HepG2 (cell line): ENCODE measurements at regions not wholly inside any gene's neighbourhood (a gene's known extent, or its start where the extent isn't known, plus 50 kb on each side); places are given as distances from the start of the nearest gene placed in this dataset.

ENCODE experiments used
- ARID5B ChIP-seq: IDR thresholded peaks from 2 replicates; pipeline ENCODE4 v1.4.0; 2020; ENCODE audit warnings: mild to moderate bottlenecking, missing genetic modification reagents
- ARNT2 ChIP-seq: sonication (generic); formaldehyde crosslinking; IDR thresholded peaks from 2 replicates; pipeline ENCODE4 v1.8.0; 2022; ENCODE audit warnings: mild to moderate bottlenecking, low read depth, missing genetic modification reagents, moderate library complexity
- ATM ChIP-seq: fragments of 450-650 bp; IDR thresholded peaks from 2 replicates; pipeline ENCODE4 v1.7.1; 2017; ENCODE audit warnings: mild to moderate bottlenecking, borderline replicate concordance
- CBX1 ChIP-seq: IDR thresholded peaks from one replicate; pipeline ENCODE4 v1.6.1; 2016; ENCODE audit warnings: antibody characterized with exemption, low read depth
- CCDC6 ChIP-seq: sonication (generic); formaldehyde crosslinking; IDR thresholded peaks from 2 replicates; pipeline ENCODE4 v1.8.1; 2022; ENCODE audit warnings: mild to moderate bottlenecking, missing genetic modification reagents, moderate library complexity
- DDIT3 ChIP-seq: sonication (generic); formaldehyde crosslinking; IDR thresholded peaks from 2 replicates; pipeline ENCODE4 v1.4.0; 2020; ENCODE audit warnings: mild to moderate bottlenecking, missing genetic modification reagents
- ETV6 ChIP-seq: sonication (generic); formaldehyde crosslinking; conservative IDR thresholded peaks from 2 replicates; pipeline ENCODE4 v1.4.0; 2020; ENCODE audit warnings: missing genetic modification reagents
- FOSL1 ChIP-seq: sonication (generic); formaldehyde crosslinking; IDR thresholded peaks from 2 replicates; pipeline ENCODE4 v1.9.0; 2021; ENCODE audit warnings: missing genetic modification reagents, borderline replicate concordance
- KDM3A ChIP-seq: IDR thresholded peaks from 2 replicates; pipeline ENCODE4 v1.6.1; 2018; ENCODE audit warnings: low read depth, missing compliant biosample characterization
- MIXL1 ChIP-seq: IDR thresholded peaks from 2 replicates; pipeline ENCODE4 v1.6.1; 2016
- PTBP1 ChIP-seq: fragments of 200-400 bp; formaldehyde crosslinking; IDR thresholded peaks from 2 replicates; pipeline ENCODE4 v1.6.1; 2018; ENCODE audit warnings: low read length, low read depth; ENCODE audit not compliant: poor library complexity, severe bottlenecking
- RAD21 ChIP-seq: fragments of 450-650 bp; formaldehyde crosslinking; IDR thresholded peaks from 2 replicates; pipeline ENCODE4 v1.5.0; 2020; ENCODE audit warnings: mild to moderate bottlenecking
- RBM22 ChIP-seq: fragments of 200-400 bp; formaldehyde crosslinking; optimal IDR thresholded peaks from 2 replicates; pipeline ENCODE3; 2017; ENCODE audit warnings: mild to moderate bottlenecking, low read length, moderate library complexity
- RFX5 ChIP-seq: IDR thresholded peaks from 2 replicates; pipeline ENCODE4 v1.6.1; 2011; ENCODE audit warnings: low read depth, low read length, improper control_type of control experiment
- TOE1 ChIP-seq: sonication (generic); formaldehyde crosslinking; IDR thresholded peaks from 2 replicates; pipeline ENCODE4 v1.4.0; 2020; ENCODE audit warnings: mild to moderate bottlenecking, missing genetic modification reagents
- ZBTB37 ChIP-seq: sonication (generic); formaldehyde crosslinking; IDR thresholded peaks from 2 replicates; pipeline ENCODE4 v1.4.0; 2020; ENCODE audit warnings: mild to moderate bottlenecking, missing genetic modification reagents
- ZFP62 ChIP-seq: sonication (generic); formaldehyde crosslinking; IDR thresholded peaks from 2 replicates; pipeline ENCODE4 v1.4.0; 2020; ENCODE audit warnings: missing genetic modification reagents
- ZFYVE20 ChIP-seq: sonication (generic); formaldehyde crosslinking; IDR thresholded peaks from 2 replicates; pipeline ENCODE4 v1.8.0; 2023; ENCODE audit warnings: low read depth, mild to moderate bottlenecking, moderate library complexity, missing genetic modification reagents, borderline replicate concordance
- ZNF264 ChIP-seq: sonication (generic); formaldehyde crosslinking; IDR thresholded peaks from 2 replicates; pipeline ENCODE4 v1.4.0; 2020; ENCODE audit warnings: missing genetic modification reagents
- ZNF3 ChIP-seq: IDR thresholded peaks from 2 replicates; pipeline ENCODE4 v1.7.0; 2017; ENCODE audit warnings: inconsistent platforms
- ZNF367 ChIP-seq: sonication (generic); formaldehyde crosslinking; IDR thresholded peaks from 2 replicates; pipeline ENCODE4 v1.4.0; 2020; ENCODE audit warnings: missing genetic modification reagents, borderline replicate concordance
- ZNF619 ChIP-seq: sonication (generic); formaldehyde crosslinking; IDR thresholded peaks from 2 replicates; pipeline ENCODE4 v1.4.0; 2020; ENCODE audit warnings: mild to moderate bottlenecking, missing genetic modification reagents
- ZNF720 ChIP-seq: sonication (generic); formaldehyde crosslinking; IDR thresholded peaks from 2 replicates; pipeline ENCODE4 v1.4.0; 2020; ENCODE audit warnings: missing genetic modification reagents
- ZNF781 ChIP-seq: sonication (generic); formaldehyde crosslinking; IDR thresholded peaks from 2 replicates; pipeline ENCODE4 v1.5.1; 2020; ENCODE audit warnings: borderline replicate concordance, mild to moderate bottlenecking, missing genetic modification reagents; ENCODE audit errors: not compliant biosample characterization
- ZNF788 ChIP-seq: sonication (generic); formaldehyde crosslinking; IDR thresholded peaks from 2 replicates; pipeline ENCODE4 v1.5.0; 2020; ENCODE audit warnings: mild to moderate bottlenecking, missing genetic modification reagents, borderline replicate concordance
- ZSCAN9 ChIP-seq: IDR thresholded peaks from 2 replicates; pipeline ENCODE4 v1.6.1; 2016; ENCODE audit warnings: borderline replicate concordance
- TF ChIP-seq, protein P1 (sequence below): sonication (generic); formaldehyde crosslinking; IDR thresholded peaks from 2 replicates; pipeline ENCODE4 v1.8.0; 2023; ENCODE audit warnings: mild to moderate bottlenecking, missing genetic modification reagents

DNA sequence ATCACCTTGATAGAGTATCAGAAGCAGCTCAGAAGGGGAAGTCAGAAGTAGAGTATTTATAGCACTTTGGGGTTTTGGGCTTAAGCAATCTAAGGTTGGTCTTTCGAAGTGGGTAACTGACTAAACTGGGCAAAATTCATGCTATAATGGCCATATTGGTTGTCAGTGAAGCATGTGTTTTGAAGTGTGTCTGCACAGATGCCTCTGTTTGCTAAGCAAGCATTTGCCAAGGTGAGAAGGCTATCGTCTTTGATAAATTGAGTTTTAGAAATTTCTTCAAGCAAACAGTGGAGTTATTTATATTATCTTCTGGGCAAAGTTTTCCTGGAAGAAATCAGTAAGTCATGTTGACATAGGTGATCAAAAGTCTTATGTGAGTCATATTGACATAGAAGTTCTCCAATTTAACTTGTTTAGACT lies 412.8 kb upstream of the TGFBR2 start (continued):
- no peak for TF ChIP-seq ZNF367
- no peak for TF ChIP-seq ZFP62
- no peak for TF ChIP-seq RFX5
- TF ChIP-seq ATM: no peak
- TF ChIP-seq CCDC6: no peak
- no peak for TF ChIP-seq ZNF788
- TF ChIP-seq PTBP1: no peak
- no peak for TF ChIP-seq CBX1
- TF ChIP-seq ZFYVE20 (CRISPR knock-in tag): no peak
- TF ChIP-seq FOSL1 (CRISPR knock-in tag): peak; percentile 30; the same call in 1 of the 2 replicates
- no peak for TF ChIP-seq TOE1 (CRISPR knock-in tag)
- TF ChIP-seq, protein P1, sequence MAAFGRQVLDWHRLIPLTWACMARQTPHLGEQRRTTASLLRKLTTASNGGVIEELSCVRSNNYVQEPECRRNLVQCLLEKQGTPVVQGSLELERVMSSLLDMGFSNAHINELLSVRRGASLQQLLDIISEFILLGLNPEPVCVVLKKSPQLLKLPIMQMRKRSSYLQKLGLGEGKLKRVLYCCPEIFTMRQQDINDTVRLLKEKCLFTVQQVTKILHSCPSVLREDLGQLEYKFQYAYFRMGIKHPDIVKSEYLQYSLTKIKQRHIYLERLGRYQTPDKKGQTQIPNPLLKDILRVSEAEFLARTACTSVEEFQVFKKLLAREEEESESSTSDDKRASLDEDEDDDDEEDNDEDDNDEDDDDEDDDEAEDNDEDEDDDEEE (CRISPR knock-in tag): no peak
- TF ChIP-seq DDIT3: no peak
- peak; percentile 56 for TF ChIP-seq ARID5B
- TF ChIP-seq ZNF619: no peak
- TF ChIP-seq RBM22: no peak
- no peak for TF ChIP-seq ZNF264 (CRISPR knock-in tag)
- no peak for TF ChIP-seq ZNF781 (CRISPR knock-in tag)
- no peak for TF ChIP-seq ZBTB37
- TF ChIP-seq ARNT2: no peak
- no peak for TF ChIP-seq MIXL1 (CRISPR knock-in tag)
- no peak for TF ChIP-seq ZNF720 (CRISPR knock-in tag)
- TF ChIP-seq ZNF3: no peak
- no peak for TF ChIP-seq RAD21 (CRISPR knock-in tag)
- TF ChIP-seq KDM3A: no peak
- TF ChIP-seq ETV6: no peak
- TF ChIP-seq ZSCAN9 (CRISPR knock-in tag): no peak
